Activated CD8-positive, alpha-beta memory T cell treated with anti-CD3 and anti-CD28 coated beads for 24 hours (primary cell): ENCODE measurements at regions not wholly inside any gene's neighbourhood (a gene's known extent, or its start where the extent isn't known, plus 50 kb on each side); places are given as distances from the start of the nearest gene placed in this dataset.
"Not testable (repeated sequence)": the region's sequence is repeated elsewhere in the genome, so short reads cannot be mapped to it uniquely, and the experiment has no call there.

Source experiments
- DNase-seq: peaks from one replicate; pipeline ENCODE4 v3.0.0-alpha.2; 2020

DNA sequence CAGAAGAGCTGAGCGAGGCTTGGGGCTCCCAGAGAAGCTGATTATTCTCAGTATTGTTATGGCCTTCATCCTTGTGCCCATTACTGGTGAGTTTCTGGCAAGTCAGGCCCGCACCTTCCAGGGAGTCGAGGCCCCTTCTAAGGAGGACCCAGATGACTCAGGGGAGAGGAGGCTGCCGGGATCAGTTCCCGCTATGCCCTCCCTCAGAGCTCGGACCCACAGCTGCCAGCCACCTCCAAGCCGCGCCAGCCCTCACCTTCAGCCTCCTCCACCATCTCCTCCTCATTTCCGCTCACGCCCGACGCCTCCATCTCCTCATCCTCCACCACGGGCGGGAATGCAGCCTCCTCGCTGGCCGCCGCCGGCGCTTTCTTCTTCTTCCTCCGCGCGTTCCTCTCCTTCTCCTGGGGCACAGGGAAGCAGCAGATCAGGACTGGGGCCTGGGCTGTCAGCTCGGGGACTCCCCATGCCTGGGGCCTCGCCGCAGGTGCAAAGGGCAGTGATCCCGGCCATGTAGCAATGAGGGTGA, 83.2 kb downstream of the RFLNA start:
- DNase-seq: no peak

DNA sequence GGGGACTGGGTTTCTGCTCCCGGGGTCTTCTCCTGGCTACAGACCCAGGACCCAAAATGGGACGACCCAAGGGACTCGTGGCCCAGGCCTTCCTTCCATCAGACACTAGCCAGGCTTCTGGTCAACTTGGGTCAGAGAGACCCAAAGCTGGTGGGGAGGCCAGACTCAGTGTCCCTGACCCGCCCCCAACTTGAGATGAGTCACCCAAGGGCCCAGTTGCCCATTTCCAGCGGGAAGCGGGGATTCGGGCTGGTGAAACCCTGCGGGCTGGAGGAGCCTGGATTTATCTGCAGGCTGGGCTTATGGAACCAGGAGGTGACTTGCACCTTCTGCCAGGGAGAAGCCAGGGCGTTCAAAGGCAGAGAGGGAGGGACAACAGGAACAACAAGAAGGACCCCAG, 81.5 kb downstream of the RFLNA start:
- DNase-seq: no peak

DNA sequence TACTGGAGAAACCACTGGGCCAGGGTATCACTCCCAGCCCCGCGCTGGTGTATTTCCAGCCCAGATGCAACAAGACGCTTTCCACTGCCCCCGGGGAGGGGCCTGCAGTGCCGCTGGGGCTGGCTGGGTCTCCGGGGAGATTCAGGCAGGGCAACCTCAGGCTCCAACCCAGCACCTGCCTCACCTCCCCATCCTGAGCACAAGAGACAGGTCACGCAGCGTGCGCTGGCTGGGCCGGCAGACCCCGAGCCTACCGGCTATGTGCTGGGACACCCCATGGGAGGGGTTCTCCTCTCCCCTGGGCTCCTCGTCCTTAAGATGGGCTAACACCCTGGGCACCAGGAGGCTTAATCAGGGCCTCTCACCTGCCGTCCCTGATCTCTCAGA, 80.9 kb downstream of the RFLNA start:
- DNase-seq: no peak

DNA sequence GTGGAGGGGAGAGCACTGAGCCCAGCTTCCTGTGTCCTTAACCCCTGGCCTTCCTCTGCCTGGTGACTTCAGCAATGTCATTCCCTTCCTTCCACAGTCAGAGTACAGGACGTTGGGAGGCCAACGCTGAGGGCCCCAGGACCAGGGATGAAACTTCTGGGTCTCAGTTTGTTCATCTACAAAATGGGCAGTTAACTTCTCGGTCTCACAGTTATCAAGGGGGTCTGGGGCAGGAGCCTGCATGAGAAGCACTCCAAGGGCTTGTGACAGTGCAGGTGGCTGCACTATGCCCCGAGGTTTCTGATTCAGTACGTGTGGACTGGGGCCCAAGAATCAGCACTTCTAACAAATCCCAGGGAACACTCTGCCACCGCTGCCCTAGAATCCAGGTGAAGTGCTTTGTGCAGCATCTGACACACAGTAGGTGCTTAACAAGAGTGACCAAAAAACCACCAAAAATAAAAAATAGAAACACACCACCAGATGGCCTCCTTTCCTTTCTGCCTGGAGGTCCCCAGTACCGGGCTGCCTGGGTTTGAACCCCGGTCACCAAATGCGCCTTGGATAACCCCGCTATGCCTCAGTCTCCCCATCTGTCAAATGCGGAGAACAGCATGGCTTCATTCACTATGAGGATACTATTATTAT, 80.4 kb downstream of the RFLNA start:
- DNase-seq: no peak

DNA sequence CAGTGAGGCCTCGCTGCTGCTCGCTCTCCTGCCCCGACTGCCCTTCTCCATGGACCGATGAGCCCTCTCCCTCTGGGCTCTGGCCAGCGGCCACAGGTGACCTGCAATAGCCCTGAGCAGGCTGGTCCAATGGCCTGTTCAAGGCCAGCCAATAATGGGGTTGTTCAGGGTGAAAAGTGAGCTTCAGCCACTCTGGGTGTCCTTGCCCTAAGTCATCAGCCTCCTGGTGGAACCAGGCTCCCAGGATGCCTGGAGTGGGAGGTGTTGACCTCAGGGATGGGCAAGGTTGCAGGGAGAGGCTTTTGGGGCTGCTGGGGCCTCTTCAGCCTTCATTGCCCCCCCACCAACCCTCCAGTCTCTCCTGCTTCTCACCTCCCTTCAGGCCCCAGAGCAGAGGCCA, 79.7 kb downstream of the RFLNA start:
- no peak for DNase-seq

DNA sequence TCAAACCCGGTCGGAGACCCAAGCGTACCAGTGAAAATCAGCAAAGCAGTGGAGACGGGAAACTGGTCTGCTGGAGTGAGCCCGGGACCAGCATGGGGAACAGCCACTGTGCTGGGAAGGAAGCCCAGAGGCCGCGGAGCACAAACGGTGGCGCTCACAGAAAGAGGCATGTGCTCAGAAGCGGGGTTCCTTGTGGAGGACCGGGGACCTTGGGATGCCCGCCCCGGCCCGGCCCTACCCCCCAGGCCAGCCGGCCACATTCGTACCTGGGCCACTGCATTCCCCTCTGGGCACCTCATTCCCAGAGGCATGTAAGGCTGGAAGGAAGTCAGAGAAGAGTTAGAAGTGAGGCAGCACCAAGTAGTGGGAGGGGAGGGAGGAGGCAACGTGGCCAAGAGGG, 79.3 kb downstream of the RFLNA start:
- no peak for DNase-seq

DNA sequence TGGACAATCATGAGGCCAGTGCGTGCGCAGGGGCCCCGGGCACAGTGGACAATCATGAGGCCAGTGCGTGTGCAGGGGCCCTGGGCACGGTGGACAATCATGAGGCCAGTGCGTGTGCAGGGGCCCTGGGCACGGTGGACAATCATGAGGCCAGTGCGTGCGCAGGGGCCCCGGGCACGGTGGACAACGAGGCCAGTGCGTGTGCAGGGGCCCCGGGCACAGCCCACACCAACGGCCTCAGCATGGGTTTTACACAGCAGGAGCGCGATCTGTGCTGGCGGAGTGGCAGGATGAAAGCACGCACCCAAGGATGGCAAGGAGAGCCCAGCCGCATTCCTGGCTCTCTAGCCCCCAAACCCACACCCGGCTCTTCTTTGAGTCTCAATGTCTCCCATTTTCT, 78.8 kb downstream of the RFLNA start:
- not testable (repeated sequence) for DNase-seq

DNA sequence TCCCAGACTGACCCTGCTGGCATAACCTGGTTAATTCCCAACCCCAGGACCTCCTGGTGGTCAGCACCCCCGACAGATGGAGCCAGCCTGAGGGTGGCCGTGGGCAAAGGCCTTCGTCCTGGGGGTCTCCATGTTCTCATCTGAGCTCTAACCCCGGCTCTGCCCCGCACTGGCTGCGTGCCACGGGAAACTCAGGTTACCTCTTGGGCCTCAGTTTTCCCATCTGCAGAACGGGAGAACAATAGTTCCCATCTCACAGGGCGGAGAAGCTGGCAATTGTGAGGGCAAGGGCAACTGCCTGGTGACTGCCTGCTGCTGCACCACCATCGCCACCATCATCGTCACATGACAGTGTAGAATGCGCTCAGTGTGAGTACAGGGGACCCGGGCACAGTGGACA, 77.9 kb downstream of the RFLNA start:
- DNase-seq: no peak

DNA sequence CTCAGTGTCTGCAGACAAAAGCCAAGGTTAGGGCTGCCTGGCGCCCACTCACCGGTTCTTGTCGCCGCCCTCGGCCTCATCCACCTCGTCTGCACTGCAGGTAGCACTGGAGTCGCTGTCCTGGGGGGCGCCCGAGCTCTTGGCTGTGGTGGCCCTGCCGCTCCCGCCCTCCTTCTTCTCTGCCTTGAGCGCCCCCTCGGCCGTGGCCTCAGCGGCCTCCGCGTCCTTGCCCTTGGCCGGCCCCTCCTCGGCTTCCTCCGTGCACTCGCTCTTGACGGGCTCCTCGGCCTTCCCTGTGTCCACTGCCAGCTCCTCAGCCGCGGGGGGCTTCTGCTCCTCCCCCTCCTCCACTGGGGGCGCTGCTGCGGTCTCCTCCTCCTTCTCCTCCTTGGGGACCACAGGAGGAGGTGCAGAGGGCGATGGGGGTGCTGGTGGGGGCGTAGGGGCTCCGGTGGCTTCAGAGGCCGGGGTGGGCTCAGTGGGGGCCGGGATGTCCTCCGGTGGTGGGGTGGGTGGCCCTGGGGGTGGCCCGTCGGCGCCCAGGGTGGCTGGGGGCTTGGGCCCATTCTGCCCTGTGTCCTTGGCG, 77.2 kb downstream of the RFLNA start:
- no peak for DNase-seq

DNA sequence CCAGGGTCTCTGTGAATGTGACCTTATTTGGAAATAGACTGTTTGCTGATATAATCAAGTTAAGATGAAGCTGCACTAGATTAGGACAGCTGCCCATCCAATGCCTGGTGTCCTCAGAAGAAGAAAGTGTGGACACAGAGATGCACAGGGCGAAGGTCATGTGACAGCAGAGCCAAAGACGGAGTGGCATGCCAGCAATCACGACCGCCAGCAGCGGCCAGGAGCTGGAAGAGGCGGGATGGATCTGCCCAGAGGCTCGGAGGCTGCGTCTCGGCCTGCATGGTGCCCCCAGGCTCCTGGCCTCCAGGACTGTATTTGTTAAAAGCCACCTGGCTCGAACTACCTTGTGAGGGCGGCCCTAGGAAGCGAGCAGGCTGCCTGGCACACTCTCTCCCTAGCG, 76.5 kb downstream of the RFLNA start:
- no peak for DNase-seq

DNA sequence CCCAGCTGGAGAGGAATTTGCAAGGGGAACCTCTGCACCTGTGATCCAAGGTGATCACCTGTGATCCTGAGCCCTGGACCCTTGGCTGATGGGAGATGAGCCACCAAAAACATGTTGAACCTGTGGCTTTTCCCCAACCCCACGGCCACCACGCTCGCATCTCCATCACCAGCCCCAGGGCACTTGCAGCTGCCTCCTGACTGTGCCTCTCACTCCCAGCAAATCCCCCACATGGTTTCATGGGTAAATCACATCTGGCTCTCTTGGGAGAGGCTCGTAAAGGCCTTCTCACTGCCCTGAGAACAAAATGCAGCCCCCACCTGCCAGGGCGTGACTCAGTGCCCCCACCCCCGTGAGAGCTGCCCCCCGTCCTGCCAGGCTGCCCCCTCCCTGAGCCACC, 76.0 kb downstream of the RFLNA start:
- no peak for DNase-seq

DNA sequence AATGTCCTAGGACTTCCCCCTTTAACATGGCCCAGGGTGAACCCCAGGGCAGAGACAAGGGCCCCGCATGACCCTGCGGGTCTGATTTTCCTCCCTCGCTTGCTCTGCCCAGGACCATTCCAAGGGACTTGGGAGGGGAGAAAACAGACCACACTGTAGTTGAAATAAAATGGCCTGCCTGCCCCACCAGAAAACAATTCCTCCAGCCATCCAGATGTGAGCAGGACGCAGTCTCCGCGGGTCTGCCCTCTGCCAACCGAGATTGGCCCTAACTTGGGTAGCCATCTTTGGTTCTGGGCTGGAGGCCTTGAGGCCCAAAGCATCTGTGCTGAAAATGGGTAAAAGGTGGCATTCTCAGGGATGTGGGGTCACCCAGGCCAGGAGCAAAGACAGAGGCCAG, 75.5 kb downstream of the RFLNA start:
- no peak for DNase-seq

DNA sequence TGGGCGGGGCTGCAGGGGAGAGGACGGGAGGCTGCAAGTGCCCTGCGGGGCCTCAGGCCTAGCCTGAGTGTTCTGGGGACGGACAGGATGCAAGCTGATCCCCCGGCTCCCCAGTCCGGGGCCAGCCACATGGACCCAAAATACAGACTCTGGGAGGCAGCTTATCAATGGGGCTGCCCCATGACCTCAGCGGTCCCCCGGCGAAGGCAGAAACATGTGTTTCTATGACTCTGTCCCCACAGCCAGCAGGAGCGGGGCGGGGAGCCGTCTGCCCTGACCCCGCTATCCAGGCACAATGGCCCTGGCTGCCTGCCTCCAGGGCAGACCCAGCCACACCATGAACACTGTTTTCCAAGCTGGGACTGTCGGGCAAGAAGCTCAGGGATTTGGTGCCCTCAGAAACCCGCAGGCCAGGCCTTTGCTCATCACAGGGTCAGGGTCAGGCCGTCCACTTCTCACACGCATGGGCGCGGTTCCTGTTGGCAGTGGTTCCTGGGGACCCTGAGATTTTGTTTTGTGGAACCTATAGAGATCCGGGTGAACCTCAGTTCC, 75.0 kb downstream of the RFLNA start:
- DNase-seq: no peak

DNA sequence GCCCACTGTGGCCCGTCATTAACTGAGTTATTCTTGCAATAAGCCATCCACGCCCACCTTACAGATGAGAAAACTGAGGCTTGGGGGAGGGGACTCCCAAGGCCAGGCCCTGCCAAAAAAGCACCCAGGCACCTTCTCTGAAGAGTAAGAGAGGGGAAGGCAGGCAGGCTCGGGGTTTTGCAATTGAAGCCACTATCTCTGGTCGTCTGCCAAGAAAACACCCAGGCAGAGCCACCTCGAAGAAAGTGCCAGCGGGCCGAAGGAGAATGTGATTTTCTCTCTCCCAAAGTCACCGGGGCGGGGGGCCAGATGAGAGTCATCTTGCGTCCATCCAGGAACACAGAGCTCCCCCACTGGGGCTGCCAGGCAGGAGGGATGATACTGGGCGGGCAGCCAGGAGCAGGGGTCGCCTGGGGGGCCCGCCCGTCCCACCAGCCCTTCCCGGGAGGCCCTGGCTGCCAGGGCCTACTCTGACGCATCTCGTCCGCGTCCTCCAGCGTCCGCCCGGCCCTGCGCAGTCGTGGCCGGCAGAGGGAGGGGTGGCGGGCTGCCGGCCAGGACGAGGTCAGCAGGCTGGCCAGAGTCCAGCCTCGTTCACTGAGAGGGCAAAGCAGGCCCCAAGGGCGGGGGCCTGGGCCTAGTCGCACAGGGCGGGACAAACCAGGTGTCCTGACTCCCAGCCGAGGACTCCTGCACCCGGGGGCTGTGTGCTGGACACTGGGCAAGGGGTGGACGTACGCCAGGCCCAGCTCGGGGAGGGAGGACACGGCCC, 74.3 kb downstream of the RFLNA start:
- DNase-seq: no peak

DNA sequence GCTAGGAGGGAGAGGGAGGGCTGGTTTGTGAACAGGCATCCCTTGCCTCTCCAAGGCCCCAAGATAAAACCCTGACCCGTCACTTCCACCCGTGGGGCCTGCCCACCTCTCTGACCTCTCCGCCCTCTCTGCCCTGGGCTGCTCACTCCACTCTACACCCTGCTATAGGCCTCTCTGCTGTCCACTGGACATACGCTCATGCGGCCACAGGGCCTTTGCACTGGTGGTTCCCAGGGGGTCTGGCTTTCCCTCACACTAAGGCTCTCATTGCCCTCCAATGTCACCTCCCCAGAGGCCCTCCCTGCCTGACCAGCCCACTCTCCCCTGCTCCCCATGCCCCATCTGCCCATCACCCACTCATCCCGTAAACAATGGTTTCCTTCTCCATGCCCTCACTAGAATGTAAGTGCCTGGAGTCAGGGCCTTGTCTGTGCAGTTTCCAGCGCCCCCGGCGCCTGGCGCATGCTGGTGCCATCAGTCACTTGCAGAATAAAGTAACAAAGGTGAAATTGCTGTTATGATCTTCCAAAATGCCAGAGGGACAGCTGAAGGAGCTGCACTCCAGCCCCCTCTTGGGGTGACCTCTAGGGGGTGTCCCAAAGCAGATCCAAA, 73.6 kb downstream of the RFLNA start:
- no peak for DNase-seq

DNA sequence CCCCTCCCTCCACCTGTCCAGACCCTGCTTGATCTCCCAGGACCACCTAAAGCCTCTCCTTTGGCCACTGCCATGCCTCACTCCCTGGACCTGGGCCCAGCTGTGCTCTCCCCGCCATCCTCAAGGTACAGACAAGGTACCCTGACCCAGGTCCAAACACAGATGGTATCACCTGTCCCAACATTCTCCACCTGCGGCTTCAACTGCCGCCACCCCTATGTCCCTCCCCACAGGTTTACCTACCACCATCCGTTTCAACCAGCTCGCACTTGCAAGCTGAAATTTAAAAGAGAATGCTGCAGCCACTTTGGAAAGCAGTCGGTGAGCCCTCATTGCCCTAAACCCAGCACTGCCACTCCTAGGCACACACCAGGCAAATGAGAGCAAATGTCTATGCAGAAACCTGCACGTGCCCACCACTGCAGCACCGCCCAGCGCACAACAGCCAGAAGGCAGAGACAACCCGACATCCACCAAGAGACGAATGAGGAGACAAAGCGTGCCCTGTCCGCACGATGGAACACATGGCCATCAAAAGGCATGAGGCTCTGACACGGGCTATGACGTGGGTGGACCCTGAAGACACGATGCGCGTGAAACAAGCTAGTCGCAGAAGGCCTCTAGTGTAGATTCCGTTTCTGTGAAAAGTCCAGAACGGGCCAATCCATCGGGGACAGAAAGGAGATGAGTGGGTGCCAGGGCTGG, 71.0 kb downstream of the RFLNA start:
- no peak for DNase-seq
